ENCODE measurements at regions not wholly inside any gene's neighbourhood (a gene's known extent, or its start where the extent isn't known, plus 50 kb on each side); places are given as distances from the start of the nearest gene placed in this dataset.
A peak's percentile ranks its signal among the peaks of the same experiment; 100 is the strongest.

- Histone ChIP-seq H2AFZ (ENCODE audit: low read depth, low read length) (no peak overlapping the region), H3K9me3 (ENCODE audit: low read length) (no peaks in the 10 kb centered on the region), H3K79me2 (replicated peaks; ENCODE audit: insufficient read depth, low read length) (no peaks in the 10 kb centered on the region), H3K4me3 (ENCODE audit: low read length) (no peak overlapping the region), H3K9ac (ENCODE audit: low read length) (no peak overlapping the region), H3K9me2 (ENCODE audit: insufficient read depth, low read length) (no peaks in the 10 kb centered on the region), H3K27ac (ENCODE audit: low read length) (no peak overlapping the region), H3K27me3 (ENCODE audit: insufficient read depth, low read depth, low read length) (peaks cover 10% of the 10 kb centered on the region), H3F3A (ENCODE audit: insufficient read depth, low read length, poor library complexity, severe bottlenecking) (no peaks in the 10 kb centered on the region), H3K36me3 (ENCODE audit: insufficient read depth, low read length) (no peaks in the 10 kb centered on the region), H3K4me2 (ENCODE audit: low read length) (no peak overlapping the region), H4K20me1 (ENCODE audit: insufficient read depth) (no peaks in the 10 kb centered on the region)
- TF ChIP-seq EZH2 (IDR thresholded peaks at IDR 0.05; ENCODE audit: borderline replicate concordance, insufficient read depth, low read length, poor library complexity, severe bottlenecking) (no peak), EP300 (conservative IDR thresholded peaks at IDR 0.05; ENCODE audit: poor library complexity, severe bottlenecking) (no peak), CTCF (IDR thresholded peaks at IDR 0.05; ENCODE audit: poor library complexity, severe bottlenecking) (peak; percentile 59), REST (IDR thresholded peaks at IDR 0.05; ENCODE audit: borderline replicate concordance) (no peak), POLR2AphosphoS5 (IDR thresholded peaks at IDR 0.05) (no peak), SMC3 (conservative IDR thresholded peaks at IDR 0.05; ENCODE audit: poor library complexity) (peak; percentile 66), RAD21 (conservative IDR thresholded peaks at IDR 0.05) (peak; percentile 54)
Observed at GRCh38 chr4:167622481-167623240, 388.4 kb upstream of the SPOCK3 start.

- H3K4me2 ChIP-seq (ENCODE audit: low read length) = no peak overlapping the region
- H4K20me1 ChIP-seq (ENCODE audit: insufficient read depth) = no peaks in the 10 kb centered on the region
- peaks cover 10% of the 10 kb centered on the region for H3K27me3 ChIP-seq (ENCODE audit: insufficient read depth, low read depth, low read length)
- no peaks in the 10 kb centered on the region for H3F3A ChIP-seq (ENCODE audit: insufficient read depth, low read length, poor library complexity, severe bottlenecking)
- no peak overlapping the region for H3K4me3 ChIP-seq (ENCODE audit: low read length)
- H3K9ac ChIP-seq (ENCODE audit: low read length) = no peak overlapping the region
- no peaks in the 10 kb centered on the region for H3K79me2 ChIP-seq (replicated peaks; ENCODE audit: insufficient read depth, low read length)
- no peaks in the 10 kb centered on the region for H3K9me2 ChIP-seq (ENCODE audit: insufficient read depth, low read length)
- TF ChIP-seq CTCF (IDR thresholded peaks at IDR 0.05; ENCODE audit: poor library complexity, severe bottlenecking) = no peak
- TF ChIP-seq SMC3 (conservative IDR thresholded peaks at IDR 0.05; ENCODE audit: poor library complexity) = no peak
- H3K9me3 ChIP-seq (ENCODE audit: low read length) = no peaks in the 10 kb centered on the region
- H3K27ac ChIP-seq (ENCODE audit: low read length) = no peak overlapping the region
- no peak overlapping the region for H2AFZ ChIP-seq (ENCODE audit: low read depth, low read length)
- H3K36me3 ChIP-seq (ENCODE audit: insufficient read depth, low read length) = no peaks in the 10 kb centered on the region
Observed at GRCh38 chr4:167623241-167623572, 388.9 kb upstream of the SPOCK3 start.

All from neural cell (in vitro differentiated cells).